Glutamatergic neuron (in vitro differentiated cells): ENCODE measurements at regions not wholly inside any gene's neighbourhood (a gene's known extent, or its start where the extent isn't known, plus 50 kb on each side); places are given as distances from the start of the nearest gene placed in this dataset.

Experiments
- DNase-seq: peaks from one replicate; pipeline ENCODE4 v3.0.0; 2022
- H3K27ac Mint-ChIP-seq: one replicate; pipeline ENCODE4 v1.8.0; 2020; ENCODE audit warnings: mild to moderate bottlenecking, mixed read lengths, inconsistent platforms; ENCODE audit not compliant: unreplicated experiment
- H3K27me3 Mint-ChIP-seq: one replicate; pipeline ENCODE4 v1.8.0; 2020; ENCODE audit warnings: mild to moderate bottlenecking, moderate library complexity, mixed read lengths, inconsistent platforms; ENCODE audit not compliant: unreplicated experiment
- H3K36me3 Mint-ChIP-seq: one replicate; pipeline ENCODE4 v1.8.0; 2020; ENCODE audit warnings: mild to moderate bottlenecking, mixed read lengths, inconsistent platforms; ENCODE audit not compliant: unreplicated experiment
- H3K4me1 Mint-ChIP-seq: one replicate; pipeline ENCODE4 v1.8.0; 2020; ENCODE audit warnings: mild to moderate bottlenecking, low read depth, mixed read lengths, inconsistent platforms; ENCODE audit not compliant: unreplicated experiment
- H3K4me3 Mint-ChIP-seq: one replicate; pipeline ENCODE4 v1.8.0; 2020; ENCODE audit warnings: mild to moderate bottlenecking, mixed read lengths, inconsistent platforms; ENCODE audit not compliant: unreplicated experiment
- H3K9me3 Mint-ChIP-seq: one replicate; pipeline ENCODE4 v1.8.0; 2020; ENCODE audit warnings: mild to moderate bottlenecking, moderate library complexity, mixed read lengths, inconsistent platforms; ENCODE audit not compliant: unreplicated experiment
- TF ChIP-seq, protein P1 (sequence below): fragments of 200-600 bp; sonication (generic); IDR thresholded peaks from one replicate; pipeline ENCODE4 v1.5.0; 2021; ENCODE audit not compliant: partially characterized antibody, unreplicated experiment

DNA sequence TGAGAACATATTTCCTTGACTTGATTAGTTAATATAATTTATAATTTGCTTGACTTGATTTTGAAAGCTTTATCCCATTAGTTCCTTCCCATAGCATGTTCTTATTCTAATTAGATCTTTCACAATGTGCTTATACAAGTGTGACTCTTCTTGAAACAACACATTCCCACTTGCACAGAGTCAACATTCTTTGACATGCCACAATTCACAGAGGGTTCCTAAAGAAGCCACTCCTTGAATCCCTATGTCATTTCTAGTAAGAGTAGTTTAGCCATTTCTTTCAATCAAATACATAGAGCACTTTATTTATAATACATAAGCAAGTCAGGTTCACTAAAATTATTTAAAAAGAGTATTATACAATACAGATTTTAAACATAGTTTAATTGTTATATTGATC is 228.9 kb upstream of the GRID2 start:
- peaks cover 10% of the 10 kb centered on the region for H3K9me3 Mint-ChIP-seq
- H3K4me1 Mint-ChIP-seq: no peaks in the 10 kb centered on the region
- DNase-seq: no peak
- no peak overlapping the region for H3K4me3 Mint-ChIP-seq
- TF ChIP-seq, protein P1, sequence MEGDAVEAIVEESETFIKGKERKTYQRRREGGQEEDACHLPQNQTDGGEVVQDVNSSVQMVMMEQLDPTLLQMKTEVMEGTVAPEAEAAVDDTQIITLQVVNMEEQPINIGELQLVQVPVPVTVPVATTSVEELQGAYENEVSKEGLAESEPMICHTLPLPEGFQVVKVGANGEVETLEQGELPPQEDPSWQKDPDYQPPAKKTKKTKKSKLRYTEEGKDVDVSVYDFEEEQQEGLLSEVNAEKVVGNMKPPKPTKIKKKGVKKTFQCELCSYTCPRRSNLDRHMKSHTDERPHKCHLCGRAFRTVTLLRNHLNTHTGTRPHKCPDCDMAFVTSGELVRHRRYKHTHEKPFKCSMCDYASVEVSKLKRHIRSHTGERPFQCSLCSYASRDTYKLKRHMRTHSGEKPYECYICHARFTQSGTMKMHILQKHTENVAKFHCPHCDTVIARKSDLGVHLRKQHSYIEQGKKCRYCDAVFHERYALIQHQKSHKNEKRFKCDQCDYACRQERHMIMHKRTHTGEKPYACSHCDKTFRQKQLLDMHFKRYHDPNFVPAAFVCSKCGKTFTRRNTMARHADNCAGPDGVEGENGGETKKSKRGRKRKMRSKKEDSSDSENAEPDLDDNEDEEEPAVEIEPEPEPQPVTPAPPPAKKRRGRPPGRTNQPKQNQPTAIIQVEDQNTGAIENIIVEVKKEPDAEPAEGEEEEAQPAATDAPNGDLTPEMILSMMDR: no peak
- peaks cover 4% of the 10 kb centered on the region for H3K27me3 Mint-ChIP-seq
- peaks cover 16% of the 10 kb centered on the region for H3K36me3 Mint-ChIP-seq
- H3K27ac Mint-ChIP-seq: no peak overlapping the region

DNA sequence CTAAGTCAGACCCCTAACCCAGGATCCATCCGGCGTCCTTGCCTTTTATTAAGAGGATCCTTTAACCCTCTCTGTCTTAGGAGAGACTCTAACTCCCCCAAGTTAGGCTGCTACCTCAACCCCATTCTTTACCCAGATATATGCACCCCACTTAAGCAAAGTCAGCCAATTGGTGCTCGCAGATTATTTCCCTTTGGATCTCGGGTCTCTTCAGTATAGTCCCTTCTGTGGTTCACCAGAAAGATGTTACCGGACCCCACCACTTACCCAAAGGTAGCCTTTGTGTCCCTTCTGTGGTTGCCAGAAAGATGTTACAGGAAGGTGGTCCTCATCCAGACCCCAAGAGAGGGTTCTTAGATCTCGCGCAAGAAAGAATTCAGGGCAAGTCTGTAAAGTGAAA is 212.9 kb upstream of the GRID2 start:
- Mint-ChIP-seq H3K27me3 (no peaks in the 10 kb centered on the region), H3K4me1 (no peaks in the 10 kb centered on the region), H3K27ac (no peak overlapping the region), H3K36me3 (no peaks in the 10 kb centered on the region), H3K4me3 (no peak overlapping the region), H3K9me3 (no peaks in the 10 kb centered on the region)
- no peak for DNase-seq
- TF ChIP-seq, protein P1: no peak

GRCh38 chr4:92091335-92091734 is 212.4 kb upstream of the GRID2 start:
- H3K27me3 Mint-ChIP-seq: no peaks in the 10 kb centered on the region
- no peaks in the 10 kb centered on the region for H3K36me3 Mint-ChIP-seq
- TF ChIP-seq, protein P1: peak; percentile 48
- H3K4me3 Mint-ChIP-seq: no peak overlapping the region
- no peaks in the 10 kb centered on the region for H3K9me3 Mint-ChIP-seq
- peak; percentile 20 for DNase-seq
- no peaks in the 10 kb centered on the region for H3K4me1 Mint-ChIP-seq
- H3K27ac Mint-ChIP-seq: no peak overlapping the region

DNA sequence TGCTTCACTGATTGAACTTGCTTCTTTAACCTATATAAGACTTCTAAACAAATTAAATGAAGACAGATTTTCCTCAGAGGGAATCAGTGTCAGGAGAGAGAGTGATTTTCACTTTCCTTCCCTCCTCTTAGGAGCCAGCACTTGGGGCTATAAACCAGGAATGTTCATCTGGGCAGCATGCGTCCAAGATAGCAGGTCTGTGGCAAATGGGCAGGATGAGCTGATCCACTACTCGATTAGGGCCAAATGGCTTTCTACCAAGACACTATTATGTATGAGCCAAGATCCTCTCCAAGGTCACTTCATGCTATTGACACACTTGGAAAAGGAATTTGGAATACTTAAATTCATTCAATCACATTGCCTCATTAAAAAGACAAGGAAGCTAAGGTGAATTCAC is 203.9 kb upstream of the GRID2 start:
- Mint-ChIP-seq H3K4me1 (no peaks in the 10 kb centered on the region), H3K4me3 (no peak overlapping the region), H3K27ac (no peak overlapping the region), H3K9me3 (no peaks in the 10 kb centered on the region), H3K27me3 (no peaks in the 10 kb centered on the region), H3K36me3 (no peaks in the 10 kb centered on the region)
- TF ChIP-seq, protein P1: no peak
- DNase-seq: no peak

- no peaks in the 10 kb centered on the region for H3K27me3 Mint-ChIP-seq
- no peaks in the 10 kb centered on the region for H3K36me3 Mint-ChIP-seq
- H3K4me3 Mint-ChIP-seq: no peak overlapping the region
- no peak for DNase-seq
- H3K9me3 Mint-ChIP-seq: no peaks in the 10 kb centered on the region
- TF ChIP-seq, protein P1: no peak
- no peaks in the 10 kb centered on the region for H3K4me1 Mint-ChIP-seq
- H3K27ac Mint-ChIP-seq: no peak overlapping the region
Measured at GRCh38 chr4:92100975-92101374, 202.8 kb upstream of the GRID2 start.
